AG08395 (cell line): ENCODE measurements at regions not wholly inside any gene's neighbourhood (a gene's known extent, or its start where the extent isn't known, plus 50 kb on each side); places are given as distances from the start of the nearest gene placed in this dataset.

Experiments used
- DNase-seq: peaks from one replicate; pipeline ENCODE4 v3.0.0; 2012; ENCODE audit warnings: mixed read lengths, low spot score

DNA sequence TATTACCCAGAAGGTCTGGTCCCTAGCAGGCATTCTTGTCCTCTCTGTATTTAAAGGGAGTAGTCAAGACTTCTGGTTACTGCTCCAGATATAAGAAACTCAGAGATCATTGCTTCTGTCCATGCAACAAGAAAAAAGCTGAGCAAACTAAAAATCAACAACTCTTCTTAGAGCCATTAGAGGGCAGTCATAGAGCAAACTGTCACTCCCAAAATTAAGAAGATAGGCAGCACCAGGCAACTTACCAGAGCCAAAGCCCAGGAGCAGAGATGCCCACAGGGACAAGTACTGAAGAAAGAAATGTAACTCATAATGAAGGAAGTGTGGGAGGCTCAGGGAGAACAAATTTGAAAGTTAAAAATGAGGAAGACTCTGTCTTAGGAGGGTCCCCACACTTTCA lies 472.9 kb upstream of the COBL start:
- no peak for DNase-seq

DNA sequence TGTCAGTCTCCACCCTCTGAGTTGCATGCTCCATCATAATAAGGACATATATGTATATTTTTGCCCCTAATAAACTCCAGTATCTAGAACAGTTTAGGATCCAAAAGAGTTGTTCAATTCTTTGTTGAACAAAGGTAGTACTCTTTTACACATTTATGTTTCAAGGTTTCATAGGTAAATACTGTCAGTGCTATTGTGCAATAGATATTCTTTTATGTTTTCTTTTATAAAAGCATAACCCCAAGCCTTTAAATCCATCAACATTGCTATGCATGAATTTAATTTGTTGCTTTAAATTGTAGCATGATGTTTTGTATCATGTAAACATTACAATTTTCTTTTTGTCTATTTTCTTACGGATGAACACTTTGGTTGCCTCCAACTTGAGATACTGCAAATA lies 469.7 kb upstream of the COBL start:
- no peak for DNase-seq

DNA sequence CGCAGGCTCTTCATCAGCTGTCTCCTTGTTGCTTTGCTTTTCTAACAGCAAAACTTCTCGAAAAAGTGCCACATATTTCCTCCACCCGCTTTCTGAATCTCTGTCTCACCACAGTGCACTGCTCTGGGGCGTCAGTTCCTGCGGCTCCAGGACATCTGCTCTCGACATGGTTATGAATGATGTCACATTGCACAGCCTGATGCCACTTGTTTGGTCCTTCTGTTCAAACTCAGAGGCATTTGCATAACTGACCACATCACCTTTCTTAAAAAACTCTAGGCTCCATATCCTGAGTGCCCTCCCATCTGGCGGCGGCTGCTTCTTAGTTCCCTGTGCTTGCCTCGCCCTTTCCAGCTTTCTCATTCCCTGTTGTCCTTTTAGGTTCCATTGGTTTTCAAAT lies 469.3 kb upstream of the COBL start:
- no peak for DNase-seq

DNA sequence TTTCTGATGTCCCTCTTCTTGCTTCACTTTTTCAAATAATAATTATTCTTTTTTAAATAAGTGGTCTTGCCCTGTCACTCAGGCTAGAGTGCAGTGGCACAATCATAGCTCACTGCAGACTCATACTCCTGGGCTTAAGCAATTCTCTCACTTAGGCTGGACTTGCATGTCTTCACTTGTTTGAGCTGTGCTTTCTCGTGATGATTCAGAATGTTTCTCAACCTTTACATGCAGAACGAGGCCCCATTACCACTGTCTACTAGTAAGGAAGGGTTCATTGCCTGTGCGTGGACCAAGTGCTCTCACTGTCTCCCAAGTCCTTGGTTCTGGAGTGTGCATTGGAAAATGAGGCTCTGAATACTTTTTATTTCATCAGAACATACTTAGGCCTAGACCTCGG lies 468.6 kb upstream of the COBL start:
- no peak for DNase-seq

DNA sequence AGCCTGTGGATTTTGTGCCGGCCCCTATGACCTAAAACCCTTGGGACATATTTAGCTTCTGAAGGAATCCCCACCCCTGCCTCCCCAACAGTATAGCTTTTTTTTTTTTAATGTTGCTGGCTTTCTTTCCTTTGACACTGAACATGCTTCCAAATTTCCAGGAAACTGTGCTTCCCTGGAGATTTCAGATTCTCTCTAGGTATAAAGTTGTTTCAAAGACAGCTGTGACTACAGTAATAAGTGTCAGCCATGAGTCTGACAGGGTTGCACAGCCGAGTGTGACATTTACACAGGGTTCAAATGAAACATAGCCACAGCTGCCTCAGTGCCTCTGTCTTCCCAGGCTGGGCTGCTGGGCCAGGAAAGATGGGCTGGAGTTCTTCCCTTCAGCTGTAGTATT lies 466.6 kb upstream of the COBL start:
- DNase-seq: no peak

GRCh38 chr7:51778121-51778520 lies 461.5 kb upstream of the COBL start:
- no peak for DNase-seq

DNA sequence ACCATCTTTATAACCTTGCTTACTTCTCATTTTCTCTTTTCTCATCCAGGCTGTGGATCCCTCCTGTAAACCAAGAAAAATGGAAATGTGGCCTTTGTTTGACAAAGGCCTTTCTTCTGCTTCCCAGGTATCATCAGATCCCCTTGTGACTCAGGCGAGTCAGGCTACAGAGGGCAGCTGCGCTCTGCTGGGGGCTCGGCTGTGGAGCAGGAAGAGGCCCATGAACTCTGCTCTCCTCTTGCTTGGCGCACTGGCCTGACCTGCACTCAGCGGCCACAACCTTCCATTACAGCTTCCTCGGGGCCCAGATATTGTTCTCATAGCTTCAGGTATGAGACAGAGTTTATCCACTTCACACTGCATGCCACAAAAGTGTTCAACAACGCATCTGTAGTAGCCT lies 457.6 kb upstream of the COBL start:
- DNase-seq: no peak

DNA sequence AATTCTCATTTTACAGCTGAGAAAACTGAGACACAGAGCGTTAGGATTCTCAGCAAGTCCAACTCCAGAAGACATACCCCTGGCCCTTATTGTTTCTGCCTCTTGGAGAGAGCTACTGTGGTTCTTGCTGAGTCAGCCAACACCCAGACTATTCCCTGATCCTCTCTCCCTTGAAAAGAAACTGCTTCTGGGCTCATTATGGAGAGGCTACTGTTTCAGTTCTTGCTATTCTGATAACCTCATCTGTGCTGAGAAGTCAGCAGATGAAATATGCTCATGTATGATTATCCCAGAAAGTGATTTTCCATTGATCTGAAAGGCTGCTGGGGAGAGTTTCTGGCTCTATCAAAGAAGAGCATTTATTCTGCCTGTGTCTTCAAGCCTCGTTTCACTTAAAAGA lies 455.6 kb upstream of the COBL start:
- no peak for DNase-seq

- DNase-seq: no peak
These were observed 448.4 kb upstream of the COBL start for GRCh38 chr7:51764976-51765375.

- DNase-seq: no peak
These were observed 443.4 kb upstream of the COBL start for GRCh38 chr7:51759985-51760384.

DNA sequence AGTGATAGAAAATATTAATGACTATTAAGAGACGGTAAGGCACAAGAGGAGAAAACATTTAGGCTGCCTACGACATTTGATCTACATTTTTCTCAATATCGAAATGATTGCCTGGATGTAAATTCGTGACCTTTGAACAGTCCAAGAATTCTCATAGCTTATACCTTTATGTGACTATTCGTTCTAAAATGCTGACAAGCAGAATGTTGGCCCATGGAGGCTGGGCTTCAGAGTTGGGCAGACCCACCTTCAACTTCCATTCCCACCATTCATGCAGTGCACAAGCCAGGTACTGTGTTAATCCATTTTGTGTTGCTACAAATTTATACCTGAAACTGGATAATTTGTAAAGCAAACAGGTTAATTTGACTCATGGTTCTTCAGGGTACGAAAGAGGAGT lies 441.4 kb upstream of the COBL start:
- DNase-seq: no peak

DNA sequence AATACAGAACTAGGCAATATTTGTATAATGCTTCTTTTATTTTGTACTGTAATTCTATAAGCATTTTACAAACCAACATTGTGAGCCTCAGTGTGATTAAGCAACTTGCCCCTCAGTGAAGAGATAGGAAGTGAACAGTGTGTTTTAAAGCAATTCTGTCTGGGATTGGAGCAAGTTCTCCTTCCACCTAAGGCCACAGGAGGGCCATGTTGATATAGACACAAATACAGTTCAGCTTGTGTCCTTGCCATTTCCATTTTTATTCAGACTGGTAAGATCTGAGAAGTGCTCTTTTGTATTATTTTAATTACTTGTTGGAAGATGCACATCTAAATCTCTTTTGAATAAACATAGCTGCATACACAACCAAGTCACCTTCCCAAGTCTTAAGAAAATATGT lies 416.3 kb upstream of the COBL start:
- no peak for DNase-seq

- DNase-seq: no peak
These were observed 415.5 kb upstream of the COBL start for GRCh38 chr7:51732116-51732515.

DNA sequence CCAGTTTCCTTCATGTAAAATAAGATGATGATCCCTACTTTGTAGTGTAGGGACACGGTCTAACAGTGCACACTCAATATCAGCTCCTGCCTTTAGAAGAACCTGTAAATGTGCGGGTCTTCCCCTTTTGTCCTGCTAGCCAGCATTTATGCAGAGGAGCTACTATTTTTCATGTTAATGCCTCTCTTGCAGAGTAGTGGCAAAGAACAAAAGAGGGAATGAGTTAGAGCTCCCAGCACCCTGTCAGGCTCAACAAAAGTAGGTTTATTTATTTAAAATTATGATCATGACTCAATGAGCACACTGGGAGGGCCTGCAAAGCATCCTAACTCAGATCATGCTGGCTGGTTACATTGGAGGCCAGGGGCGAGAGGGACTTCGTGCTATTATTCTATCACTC lies 414.5 kb upstream of the COBL start:
- no peak for DNase-seq

DNA sequence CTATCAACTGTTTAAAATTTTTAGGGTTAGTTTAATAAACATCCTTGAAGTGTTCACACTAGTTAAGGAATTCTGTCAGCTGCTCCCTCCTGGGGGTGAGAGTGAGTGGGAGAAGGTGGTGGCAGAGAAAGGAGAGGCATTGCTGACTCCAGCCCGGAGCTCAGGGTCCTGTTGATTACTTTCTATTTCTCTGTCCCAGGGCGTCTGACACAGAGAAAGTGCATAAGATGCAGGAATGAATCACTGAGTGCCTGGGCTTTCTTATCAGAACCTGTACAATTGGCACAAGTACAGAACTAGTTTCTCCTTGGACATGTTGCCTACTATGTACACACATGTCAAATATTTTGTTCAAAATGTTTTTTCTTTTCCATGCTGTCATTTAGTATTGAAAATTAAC lies 410.8 kb upstream of the COBL start:
- DNase-seq: no peak

- DNase-seq: no peak
These were observed 390.2 kb upstream of the COBL start for GRCh38 chr7:51706851-51707250.

GRCh38 chr7:51705701-51706100 lies 389.1 kb upstream of the COBL start:
- DNase-seq: no peak

- DNase-seq: no peak
These were observed 386.1 kb upstream of the COBL start for GRCh38 chr7:51702673-51703072.

DNA sequence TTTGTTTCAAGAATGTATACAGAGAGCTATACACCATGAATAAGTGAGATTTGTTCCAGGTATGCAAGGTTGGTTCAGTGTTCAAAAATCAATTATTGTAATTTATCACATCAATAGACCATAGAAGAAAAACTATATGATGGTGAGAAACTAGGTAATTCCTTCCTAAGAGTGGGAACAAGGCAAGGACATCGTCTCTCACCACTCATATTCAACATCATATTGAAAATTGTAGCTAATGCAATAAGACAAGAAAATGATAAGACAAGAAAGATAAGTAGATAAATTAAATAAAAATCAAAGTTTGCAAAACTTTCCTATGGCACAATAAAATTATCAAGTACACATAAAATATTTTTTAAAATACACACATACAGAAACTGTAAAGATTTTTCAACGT lies 385.3 kb upstream of the COBL start:
- no peak for DNase-seq

- DNase-seq: no peak
These were observed 384.1 kb upstream of the COBL start for GRCh38 chr7:51700593-51701215.

DNA sequence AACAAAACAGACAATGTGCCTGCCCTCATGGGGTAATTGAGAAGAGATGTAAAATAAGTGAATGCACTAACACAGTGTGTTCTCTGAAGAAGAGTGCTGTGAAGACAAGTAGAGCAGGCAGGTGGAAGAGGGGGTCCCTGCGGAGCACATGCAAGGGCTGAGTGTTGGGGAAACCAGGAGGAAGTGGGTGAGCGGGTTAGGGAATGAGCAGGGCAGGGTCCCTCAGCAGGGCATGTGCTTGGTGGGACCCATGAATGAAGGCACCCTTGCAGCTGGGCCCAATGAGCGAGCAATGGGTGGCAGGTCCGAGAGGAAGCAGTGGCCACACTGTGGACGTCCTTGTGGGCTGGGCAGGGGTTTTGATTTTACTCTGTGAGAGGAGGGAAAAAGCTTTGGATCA lies 376.6 kb upstream of the COBL start:
- DNase-seq: no peak

DNA sequence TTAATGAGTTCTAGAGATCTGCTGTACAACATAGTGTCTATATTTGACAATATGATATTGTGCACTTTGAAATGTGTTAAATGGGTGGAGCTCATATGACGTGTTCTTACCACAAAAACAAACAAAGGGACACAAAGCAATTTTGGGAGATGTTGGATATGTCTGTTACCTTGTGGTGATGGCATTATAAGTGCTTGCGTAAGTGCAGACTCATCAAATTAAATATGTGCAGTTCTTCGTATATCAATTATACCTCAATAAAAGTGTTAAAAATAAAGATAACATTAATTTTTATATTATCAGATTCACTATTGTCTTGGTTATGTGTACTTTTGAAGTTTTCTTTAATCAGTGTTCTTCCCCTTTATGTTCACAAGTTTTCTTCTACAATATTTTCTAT lies 372.9 kb upstream of the COBL start:
- no peak for DNase-seq

- no peak for DNase-seq
These were observed 369.2 kb upstream of the COBL start for GRCh38 chr7:51685794-51686193.

- no peak for DNase-seq
These were observed 364.2 kb upstream of the COBL start for GRCh38 chr7:51680594-51681399.
